H7 (cell line): ENCODE measurements at regions not wholly inside any gene's neighbourhood (a gene's known extent, or its start where the extent isn't known, plus 50 kb on each side); places are given as distances from the start of the nearest gene placed in this dataset.
"Not testable (repeated sequence)": the region's sequence is repeated elsewhere in the genome, so short reads cannot be mapped to it uniquely, and the experiment has no call there.

ENCODE experiments used
- DNase-seq: peaks from one replicate; pipeline ENCODE4 v3.0.0; 2012
- H3K27me3 ChIP-seq: 2 replicates; pipeline ENCODE4 v1.6.0; 2011; ENCODE audit warnings: mild to moderate bottlenecking, low read length; ENCODE audit not compliant: control insufficient read depth, insufficient read depth
- H3K36me3 ChIP-seq: replicated peaks from 2 replicates; pipeline ENCODE4 v1.5.1; 2011; ENCODE audit warnings: low read length; ENCODE audit not compliant: control insufficient read depth, insufficient read depth
- H3K4me3 ChIP-seq: 2 replicates; pipeline ENCODE4 v1.5.1; 2011; ENCODE audit warnings: low read depth, mild to moderate bottlenecking, control low read depth, low read length, moderate library complexity; ENCODE audit not compliant: insufficient read depth

- Histone ChIP-seq H3K36me3 (no peaks in the 10 kb centered on the region), H3K27me3 (no peaks in the 10 kb centered on the region), H3K4me3 (no peak overlapping the region)
- no peak for DNase-seq
These were observed 169.7 kb upstream of the TMEM229A start for GRCh38 chr7:124202546-124202945.

DNA sequence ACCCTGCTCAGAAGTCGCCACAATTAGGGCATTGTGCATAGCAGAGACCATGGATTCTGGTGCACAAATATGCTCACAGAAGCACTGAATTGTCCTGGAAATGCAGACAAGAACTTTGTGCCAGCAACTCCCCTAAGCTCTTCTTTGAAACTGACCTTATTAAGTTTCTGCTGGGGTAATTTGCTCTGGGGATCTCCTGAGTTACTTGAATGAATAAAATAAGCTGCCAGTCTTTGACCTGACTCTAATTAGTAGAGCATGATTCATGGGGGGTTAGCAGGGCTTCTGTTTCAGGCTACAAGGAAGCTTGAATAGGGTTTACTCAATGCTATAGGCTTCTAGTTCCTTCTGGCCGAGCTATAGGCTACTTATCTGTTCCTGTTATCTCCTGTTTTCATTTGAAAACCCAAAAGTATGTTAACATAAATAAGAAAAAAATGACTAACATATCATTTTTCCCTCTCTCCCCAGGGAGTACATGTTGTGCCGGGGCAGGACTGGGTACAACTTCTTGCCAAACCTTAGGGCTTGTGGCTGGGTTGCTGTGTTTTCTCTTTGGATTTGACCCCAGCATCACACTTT lies 169.0 kb upstream of the TMEM229A start:
- H3K36me3 ChIP-seq: no peaks in the 10 kb centered on the region
- no peak for DNase-seq
- no peak overlapping the region for H3K4me3 ChIP-seq
- no peaks in the 10 kb centered on the region for H3K27me3 ChIP-seq

- no peak for DNase-seq
- Histone ChIP-seq H3K36me3 (no peaks in the 10 kb centered on the region), H3K27me3 (no peaks in the 10 kb centered on the region), H3K4me3 (no peak overlapping the region)
These were observed 163.7 kb upstream of the TMEM229A start for GRCh38 chr7:124196519-124196918.

GRCh38 chr7:124192885-124193284 lies 160.0 kb upstream of the TMEM229A start:
- no peaks in the 10 kb centered on the region for H3K36me3 ChIP-seq
- no peak overlapping the region for H3K4me3 ChIP-seq
- DNase-seq: no peak
- no peaks in the 10 kb centered on the region for H3K27me3 ChIP-seq

DNA sequence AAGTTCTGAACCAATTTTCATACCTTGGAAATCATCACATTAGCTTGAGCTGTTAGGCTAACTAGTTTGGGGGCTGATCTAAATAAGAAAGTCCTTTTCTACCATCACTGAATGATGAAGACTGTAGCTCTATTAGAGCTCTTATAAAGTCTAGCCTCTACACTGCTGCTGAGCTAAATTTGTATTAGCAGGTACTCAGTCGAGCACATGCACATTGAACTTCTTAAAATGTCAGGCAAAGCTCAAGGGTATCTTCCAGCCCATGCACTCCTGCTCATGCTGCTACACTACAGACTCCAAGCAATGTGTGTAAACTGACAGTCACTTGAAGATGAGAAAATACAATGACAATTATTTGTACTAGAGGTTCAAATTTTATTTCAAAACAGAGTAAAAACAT lies 158.8 kb upstream of the TMEM229A start:
- Histone ChIP-seq H3K36me3 (no peaks in the 10 kb centered on the region), H3K4me3 (no peak overlapping the region), H3K27me3 (no peaks in the 10 kb centered on the region)
- no peak for DNase-seq

DNA sequence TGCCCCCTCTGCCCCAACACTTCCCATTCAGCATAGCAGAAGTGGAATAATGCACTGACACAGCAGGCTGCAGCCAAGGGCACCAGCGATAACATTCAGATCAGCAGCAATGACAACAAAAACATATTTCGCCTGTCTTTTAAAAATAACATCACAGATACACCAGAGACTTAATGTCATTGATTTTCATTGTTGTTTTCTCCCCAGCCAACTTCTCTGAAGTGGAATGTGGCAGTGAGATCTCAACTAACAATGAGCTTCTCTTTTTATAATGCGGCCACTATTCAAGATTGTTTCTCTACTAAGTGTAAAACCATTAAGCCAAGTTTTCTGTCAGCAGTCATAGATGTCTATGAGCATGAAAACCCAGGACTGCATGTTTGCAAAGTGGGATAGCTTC lies 158.2 kb upstream of the TMEM229A start:
- Histone ChIP-seq H3K4me3 (no peak overlapping the region), H3K36me3 (no peaks in the 10 kb centered on the region), H3K27me3 (no peaks in the 10 kb centered on the region)
- DNase-seq: no peak

DNA sequence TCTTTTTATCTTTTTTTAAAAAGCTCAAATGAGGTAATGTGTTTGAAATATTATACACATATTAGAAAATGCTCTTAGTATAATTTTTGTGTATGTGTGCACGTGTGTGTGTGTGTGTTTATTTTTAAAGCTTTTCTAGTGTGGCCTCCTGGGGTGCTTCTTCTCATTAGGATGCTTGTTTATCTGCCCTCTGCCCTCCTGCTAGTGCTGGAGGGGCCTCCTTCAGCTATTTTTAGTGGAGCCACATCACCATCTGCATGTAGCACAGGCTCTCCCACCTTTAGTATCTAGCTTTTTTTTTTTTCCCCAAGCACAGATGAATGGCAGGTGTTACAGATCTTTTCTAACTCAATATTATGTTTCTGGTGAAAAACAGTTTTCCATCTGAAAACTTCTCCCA lies 155.7 kb upstream of the TMEM229A start:
- peak; percentile 2 for DNase-seq
- H3K36me3 ChIP-seq: no peaks in the 10 kb centered on the region
- H3K27me3 ChIP-seq: no peaks in the 10 kb centered on the region
- H3K4me3 ChIP-seq: no peak overlapping the region

DNA sequence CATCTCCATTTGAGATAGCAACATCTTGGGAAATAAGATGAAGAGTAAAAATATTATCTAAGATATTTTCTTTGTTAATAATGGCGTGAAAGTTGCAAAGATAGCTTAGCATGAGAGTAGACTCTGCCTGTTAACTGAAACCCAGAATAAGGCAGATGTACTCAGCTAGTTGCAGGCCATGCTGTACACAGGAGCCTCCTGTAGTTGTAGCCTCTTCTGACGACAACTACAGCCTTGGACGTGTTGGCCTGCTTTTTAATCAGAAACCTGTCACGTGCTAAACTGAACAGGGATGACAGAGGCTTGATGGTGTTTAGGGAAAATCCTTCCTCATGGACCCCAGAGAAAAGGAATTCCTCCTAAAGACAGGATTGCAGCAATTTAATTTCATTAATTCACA lies 155.1 kb upstream of the TMEM229A start:
- H3K27me3 ChIP-seq: no peaks in the 10 kb centered on the region
- no peak for DNase-seq
- H3K4me3 ChIP-seq: no peak overlapping the region
- no peaks in the 10 kb centered on the region for H3K36me3 ChIP-seq

DNA sequence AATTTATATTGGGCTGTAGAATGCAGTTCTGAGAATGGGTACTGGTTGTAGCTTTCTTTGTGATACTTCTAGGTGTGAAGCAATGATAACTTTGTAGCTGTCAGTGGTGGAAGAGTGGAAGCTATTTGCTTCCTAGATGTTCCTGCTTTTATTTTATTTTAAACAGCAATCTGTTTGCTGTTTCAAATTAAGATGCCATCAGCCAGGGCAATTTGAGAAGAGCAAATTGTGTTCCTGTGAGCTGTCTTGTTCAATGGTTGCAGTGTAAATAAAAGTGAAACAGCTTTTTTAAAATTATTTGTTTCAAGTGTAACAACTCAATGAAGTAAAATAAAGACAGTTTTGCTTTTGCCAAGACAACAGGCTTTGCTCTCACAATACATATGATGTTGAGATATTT lies 150.8 kb upstream of the TMEM229A start:
- Histone ChIP-seq H3K27me3 (no peaks in the 10 kb centered on the region), H3K4me3 (no peak overlapping the region), H3K36me3 (no peaks in the 10 kb centered on the region)
- no peak for DNase-seq

DNA sequence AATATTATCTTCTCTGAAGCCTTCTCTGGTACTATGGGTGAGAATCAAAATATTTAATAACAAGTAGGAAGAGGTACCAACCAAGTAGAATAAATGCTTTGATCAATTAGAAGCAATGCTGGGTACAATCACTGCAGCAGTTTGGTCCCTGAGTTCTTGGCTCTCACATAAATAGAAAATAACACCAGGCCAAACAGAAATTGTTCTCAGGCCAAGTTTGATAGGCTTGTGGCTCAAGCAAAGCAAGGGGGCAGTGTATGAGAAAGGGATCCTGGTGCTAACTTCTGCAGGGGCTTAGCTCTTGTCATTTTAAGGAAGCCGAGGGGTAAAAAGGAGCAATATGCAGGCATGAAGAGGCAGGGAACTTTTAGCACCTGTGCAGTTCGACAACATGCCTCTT lies 146.8 kb upstream of the TMEM229A start:
- Histone ChIP-seq H3K4me3 (no peak overlapping the region), H3K36me3 (no peaks in the 10 kb centered on the region), H3K27me3 (no peaks in the 10 kb centered on the region)
- no peak for DNase-seq

- no peaks in the 10 kb centered on the region for H3K36me3 ChIP-seq
- no peak for DNase-seq
These were observed 145.0 kb upstream of the TMEM229A start for GRCh38 chr7:124177891-124178290.

GRCh38 chr7:124171812-124172211 lies 138.9 kb upstream of the TMEM229A start:
- not testable (repeated sequence) for DNase-seq, H3K27me3 ChIP-seq, H3K36me3 ChIP-seq, H3K4me3 ChIP-seq

More at GRCh38 chr7:124177891-124178290, 145.0 kb upstream of the TMEM229A start:
- Histone ChIP-seq H3K27me3 (no peaks in the 10 kb centered on the region), H3K4me3 (no peak overlapping the region)

DNA sequence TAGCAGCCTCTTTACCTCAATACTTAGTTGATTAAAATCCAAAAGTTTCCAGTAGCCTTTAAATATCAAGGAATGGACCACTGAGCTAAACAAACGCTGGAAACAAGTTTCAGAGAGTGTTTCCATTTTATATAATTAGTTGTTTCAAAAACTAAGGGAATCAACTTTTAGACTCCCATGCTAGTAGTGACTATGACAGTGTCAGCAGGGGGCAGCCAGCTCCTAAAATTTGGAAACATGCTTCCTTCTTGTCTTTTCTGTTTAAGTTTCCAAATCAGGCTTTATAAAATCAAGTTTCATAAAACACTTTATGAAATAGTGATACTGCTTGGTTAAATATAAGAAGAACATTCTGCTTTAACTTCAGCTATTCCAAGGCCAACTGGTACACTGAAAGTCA lies 138.2 kb upstream of the TMEM229A start:
- DNase-seq: no peak
- no peaks in the 10 kb centered on the region for H3K27me3 ChIP-seq

DNA sequence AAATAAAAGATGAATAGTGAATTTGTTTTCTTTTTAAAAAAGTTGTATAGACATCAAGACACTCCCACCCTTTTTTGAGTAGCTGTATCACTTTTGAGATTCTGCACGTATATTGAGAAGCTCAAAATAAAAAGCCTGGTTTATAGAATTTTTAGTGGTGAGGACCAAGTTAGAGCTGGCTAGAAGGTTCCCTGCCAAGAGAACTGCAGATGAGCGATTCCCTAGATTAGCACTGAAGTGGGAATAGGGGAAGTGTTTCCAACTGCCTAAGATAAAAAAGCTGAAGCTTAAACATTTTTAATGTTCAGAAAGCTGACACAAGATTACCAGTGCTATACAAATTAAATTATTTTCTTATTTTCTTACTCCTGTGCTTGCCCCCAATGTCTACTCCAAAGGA lies 135.7 kb upstream of the TMEM229A start:
- no peak for DNase-seq
- H3K27me3 ChIP-seq: no peaks in the 10 kb centered on the region
- H3K36me3 ChIP-seq: no peaks in the 10 kb centered on the region
- H3K4me3 ChIP-seq: no peak overlapping the region

More for the DNA sequence above, 138.2 kb upstream of the TMEM229A start:
- no peaks in the 10 kb centered on the region for H3K36me3 ChIP-seq
- H3K4me3 ChIP-seq: no peak overlapping the region

DNA sequence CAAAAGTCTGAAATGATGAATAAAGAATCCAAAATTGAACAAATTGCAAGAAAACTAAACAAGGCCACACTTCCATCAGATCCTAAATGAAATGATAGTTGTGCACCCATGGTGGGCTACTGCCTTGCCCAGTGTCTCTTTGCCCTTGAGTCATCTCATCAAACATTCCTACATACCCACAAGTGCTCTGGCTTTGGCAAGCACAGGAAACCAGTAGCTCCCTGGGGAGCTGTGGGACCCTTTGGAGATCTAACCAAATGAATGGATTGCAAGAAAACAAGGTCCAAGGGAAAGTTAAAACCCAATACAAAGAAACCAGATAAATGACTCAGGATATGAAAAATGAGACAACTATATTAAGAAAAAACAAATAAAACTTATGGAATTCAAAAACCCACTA lies 129.8 kb upstream of the TMEM229A start:
- no peaks in the 10 kb centered on the region for H3K36me3 ChIP-seq
- H3K27me3 ChIP-seq: no peaks in the 10 kb centered on the region
- DNase-seq: no peak
- H3K4me3 ChIP-seq: no peak overlapping the region

DNA sequence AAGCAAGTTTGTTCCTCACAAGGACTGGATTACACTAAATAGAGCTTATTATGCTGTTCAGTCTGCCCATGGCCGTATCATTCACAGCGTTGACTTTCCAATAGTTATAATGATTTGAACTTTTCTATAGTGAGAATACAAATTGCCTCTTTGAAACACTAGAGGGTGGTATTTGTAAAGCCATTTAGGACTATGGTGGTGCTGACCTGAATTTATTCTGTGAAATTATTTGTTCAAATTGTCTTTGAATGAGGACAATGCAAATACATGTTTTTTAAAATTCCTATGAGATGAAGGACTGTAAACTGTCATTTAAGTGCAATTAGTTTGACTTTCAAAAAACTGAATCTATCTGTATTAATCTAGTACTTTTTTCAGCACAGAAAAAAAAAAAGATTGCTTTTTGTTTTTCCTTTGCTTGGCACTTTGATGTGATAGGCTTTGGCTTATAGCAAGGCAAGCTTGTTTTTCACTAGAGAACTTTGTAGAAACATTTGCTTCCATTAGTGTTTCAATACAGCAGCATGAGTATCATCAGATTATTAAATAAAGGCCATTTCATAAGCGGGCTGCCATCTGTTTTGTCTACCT lies 122.7 kb upstream of the TMEM229A start:
- H3K27me3 ChIP-seq: no peaks in the 10 kb centered on the region
- no peaks in the 10 kb centered on the region for H3K36me3 ChIP-seq
- DNase-seq: peak; percentile 1
- no peak overlapping the region for H3K4me3 ChIP-seq
